ENCODE measurements at regions not wholly inside any gene's neighbourhood (a gene's known extent, or its start where the extent isn't known, plus 50 kb on each side); places are given as distances from the start of the nearest gene placed in this dataset.

- Histone ChIP-seq H3K27me3 (ENCODE audit: control insufficient read depth, insufficient read depth, low read length) (no peaks in the 10 kb centered on the region), H3K4me3 (ENCODE audit: low read depth, low read length) (no peak overlapping the region), H3K36me3 (ENCODE audit: control insufficient read depth, insufficient read depth, low read length) (no peaks in the 10 kb centered on the region)
- no peak for TF ChIP-seq CTCF (IDR thresholded peaks at IDR 0.05; ENCODE audit: insufficient read depth, low read length, poor library complexity, severe bottlenecking)
- DNase-seq (ENCODE audit: low read depth), result no peak
These were observed 122.3 kb downstream of the TNFSF18 start for GRCh38 chr1:172928412-172928811.

DNA sequence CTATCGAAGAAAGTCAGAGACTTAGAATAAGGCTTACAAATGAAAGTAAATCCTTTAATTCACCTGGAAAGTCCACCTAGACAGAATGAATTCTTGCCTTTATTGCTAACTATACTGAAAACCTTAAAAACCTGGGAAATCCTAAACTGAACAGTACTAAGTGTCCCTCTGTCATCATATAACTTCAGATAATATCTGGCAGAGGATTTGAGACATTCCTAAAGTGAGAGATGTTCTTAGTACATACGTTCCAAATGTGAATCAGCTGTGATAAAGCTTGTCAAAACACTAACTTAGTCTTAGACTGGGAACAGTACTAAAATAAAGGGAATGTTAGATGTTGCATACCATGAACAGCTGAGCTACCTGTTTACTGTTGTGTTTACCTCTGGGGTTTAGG, 121.7 kb downstream of the TNFSF18 start:
- H3K4me3 ChIP-seq (ENCODE audit: low read depth, low read length), result no peak overlapping the region
- no peak for TF ChIP-seq CTCF (IDR thresholded peaks at IDR 0.05; ENCODE audit: insufficient read depth, low read length, poor library complexity, severe bottlenecking)
- H3K27me3 ChIP-seq (ENCODE audit: control insufficient read depth, insufficient read depth, low read length), result no peaks in the 10 kb centered on the region
- no peak for DNase-seq (ENCODE audit: low read depth)
- H3K36me3 ChIP-seq (ENCODE audit: control insufficient read depth, insufficient read depth, low read length), result no peaks in the 10 kb centered on the region

DNA sequence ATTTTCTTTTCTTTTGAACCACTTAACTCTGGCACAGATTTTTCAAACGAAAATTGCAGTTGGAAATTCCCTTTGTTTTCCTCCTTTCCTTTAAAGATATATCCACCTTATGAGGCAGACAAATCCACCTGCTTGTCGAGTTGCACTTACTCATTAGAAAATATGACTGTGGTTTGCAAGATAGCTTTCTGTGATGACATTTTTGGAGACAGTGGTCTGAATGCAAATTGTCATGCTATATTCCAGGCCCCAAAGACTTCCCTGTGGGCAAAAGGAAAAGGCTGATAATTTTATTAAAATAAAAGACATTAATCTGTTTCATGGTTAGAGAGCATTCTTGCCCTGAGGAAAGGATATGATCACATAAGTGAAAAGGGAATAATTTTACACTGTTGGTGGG, 120.6 kb downstream of the TNFSF18 start:
- Histone ChIP-seq H3K27me3 (ENCODE audit: control insufficient read depth, insufficient read depth, low read length) (no peaks in the 10 kb centered on the region), H3K4me3 (ENCODE audit: low read depth, low read length) (no peak overlapping the region), H3K36me3 (ENCODE audit: control insufficient read depth, insufficient read depth, low read length) (no peaks in the 10 kb centered on the region)
- no peak for TF ChIP-seq CTCF (IDR thresholded peaks at IDR 0.05; ENCODE audit: insufficient read depth, low read length, poor library complexity, severe bottlenecking)
- DNase-seq (ENCODE audit: low read depth), result no peak

- Histone ChIP-seq H3K4me3 (ENCODE audit: low read depth, low read length) (no peak overlapping the region), H3K27me3 (ENCODE audit: control insufficient read depth, insufficient read depth, low read length) (no peaks in the 10 kb centered on the region), H3K36me3 (ENCODE audit: control insufficient read depth, insufficient read depth, low read length) (no peaks in the 10 kb centered on the region)
- TF ChIP-seq CTCF (IDR thresholded peaks at IDR 0.05; ENCODE audit: insufficient read depth, low read length, poor library complexity, severe bottlenecking), result no peak
- DNase-seq (ENCODE audit: low read depth), result no peak
These were observed 119.4 kb downstream of the TNFSF18 start for GRCh38 chr1:172931340-172931739.

DNA sequence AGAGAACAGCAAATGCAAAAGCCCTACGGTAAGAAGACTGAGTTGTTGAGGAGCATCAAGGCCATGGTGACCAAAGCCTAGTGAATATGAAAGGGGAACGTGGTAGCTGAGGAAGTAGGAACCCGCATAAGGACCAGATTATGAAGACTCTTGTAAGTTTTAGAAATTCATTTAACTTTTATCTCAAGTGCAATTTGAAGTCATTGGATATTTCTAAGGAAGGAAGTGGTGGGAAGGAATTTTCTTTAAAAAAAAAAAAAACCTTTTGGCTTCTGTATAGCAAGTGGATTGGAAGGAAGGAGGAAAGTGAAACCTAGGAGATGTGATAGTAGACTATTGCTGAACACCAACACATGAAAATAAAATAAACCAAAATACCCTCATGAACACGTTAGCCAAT, 119.0 kb downstream of the TNFSF18 start:
- Histone ChIP-seq H3K36me3 (ENCODE audit: control insufficient read depth, insufficient read depth, low read length) (no peaks in the 10 kb centered on the region), H3K4me3 (ENCODE audit: low read depth, low read length) (no peak overlapping the region), H3K27me3 (ENCODE audit: control insufficient read depth, insufficient read depth, low read length) (no peaks in the 10 kb centered on the region)
- no peak for DNase-seq (ENCODE audit: low read depth)
- no peak for TF ChIP-seq CTCF (IDR thresholded peaks at IDR 0.05; ENCODE audit: insufficient read depth, low read length, poor library complexity, severe bottlenecking)

GRCh38 chr1:172932981-172933380, 117.8 kb downstream of the TNFSF18 start:
- TF ChIP-seq CTCF (IDR thresholded peaks at IDR 0.05; ENCODE audit: insufficient read depth, low read length, poor library complexity, severe bottlenecking), result no peak
- no peak overlapping the region for H3K4me3 ChIP-seq (ENCODE audit: low read depth, low read length)
- DNase-seq (ENCODE audit: low read depth), result no peak
- no peaks in the 10 kb centered on the region for H3K27me3 ChIP-seq (ENCODE audit: control insufficient read depth, insufficient read depth, low read length)
- H3K36me3 ChIP-seq (ENCODE audit: control insufficient read depth, insufficient read depth, low read length), result no peaks in the 10 kb centered on the region
